AG04450 (cell line): ENCODE measurements at regions not wholly inside any gene's neighbourhood (a gene's known extent, or its start where the extent isn't known, plus 50 kb on each side); places are given as distances from the start of the nearest gene placed in this dataset.

Source experiments
- CTCF ChIA-PET: fragments of 300-600, 350-600 bp; formaldehyde crosslinking; extraction: SDS; loops from one replicate; lab custom pipeline; 2022; ENCODE audit warnings: antibody characterized with exemption, inconsistent platforms; lab: Charles Lee
- POLR2A ChIA-PET: fragments of 350-600 bp; formaldehyde crosslinking; extraction: SDS; loops from one replicate; lab custom pipeline; 2021; ENCODE audit warnings: antibody characterized with exemption, inconsistent platforms; lab: Yijun Ruan, JAX
- DNase-seq: peaks from one replicate; pipeline ENCODE4 v3.0.0-alpha.2; 2011; ENCODE audit warnings: low read depth, low spot score
- H3K27ac ChIP-seq: one replicate; pipeline ENCODE4 v1.5.1; 2012; ENCODE audit warnings: low read depth, low read length, control low read depth
- H3K27me3 ChIP-seq: one replicate; pipeline ENCODE4 v1.6.0; 2012; ENCODE audit warnings: low read length; ENCODE audit not compliant: control insufficient read depth, insufficient read depth
- H3K4me3 ChIP-seq: 2 replicates; pipeline ENCODE4 v1.5.1; 2011; ENCODE audit warnings: mild to moderate bottlenecking, low read depth, low read length, control low read depth
- H3K9me3 ChIP-seq: 2 replicates; pipeline ENCODE4 v1.5.1; 2012; ENCODE audit warnings: low read length; ENCODE audit not compliant: control insufficient read depth, insufficient read depth
- TF ChIP-seq, protein P1 (sequence below): IDR thresholded peaks from 2 replicates; pipeline ENCODE4 v1.5.1; 2011; ENCODE audit warnings: low read depth, low read length, control low read depth, inconsistent platforms

DNA sequence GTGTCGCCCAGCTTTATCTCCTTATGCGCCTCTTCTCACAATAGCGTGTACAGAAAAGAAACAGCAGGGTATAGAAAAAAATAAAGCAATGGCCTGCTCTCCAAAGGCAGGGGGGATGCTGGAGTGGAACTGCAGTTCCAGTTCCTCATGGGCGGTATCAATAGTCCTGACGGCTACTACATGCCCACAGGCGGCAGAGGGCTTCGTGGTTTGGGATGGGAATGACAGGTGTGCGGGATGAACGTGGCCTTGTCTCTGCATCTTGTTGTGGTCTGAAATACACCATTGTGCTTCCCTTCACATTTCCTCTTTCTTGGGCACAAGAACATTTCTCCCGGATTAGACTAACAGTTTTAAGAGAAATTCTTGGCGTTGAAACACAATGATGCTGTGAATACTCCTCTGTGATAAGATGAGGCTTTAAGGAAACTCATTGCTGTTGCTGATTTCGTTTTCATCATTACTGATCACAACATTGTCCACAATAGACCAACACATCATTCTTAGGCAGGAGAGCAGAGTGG is 124.1 kb upstream of the IGFBP7 start:
- H3K9me3 ChIP-seq = no peaks in the 10 kb centered on the region
- TF ChIP-seq, protein P1, sequence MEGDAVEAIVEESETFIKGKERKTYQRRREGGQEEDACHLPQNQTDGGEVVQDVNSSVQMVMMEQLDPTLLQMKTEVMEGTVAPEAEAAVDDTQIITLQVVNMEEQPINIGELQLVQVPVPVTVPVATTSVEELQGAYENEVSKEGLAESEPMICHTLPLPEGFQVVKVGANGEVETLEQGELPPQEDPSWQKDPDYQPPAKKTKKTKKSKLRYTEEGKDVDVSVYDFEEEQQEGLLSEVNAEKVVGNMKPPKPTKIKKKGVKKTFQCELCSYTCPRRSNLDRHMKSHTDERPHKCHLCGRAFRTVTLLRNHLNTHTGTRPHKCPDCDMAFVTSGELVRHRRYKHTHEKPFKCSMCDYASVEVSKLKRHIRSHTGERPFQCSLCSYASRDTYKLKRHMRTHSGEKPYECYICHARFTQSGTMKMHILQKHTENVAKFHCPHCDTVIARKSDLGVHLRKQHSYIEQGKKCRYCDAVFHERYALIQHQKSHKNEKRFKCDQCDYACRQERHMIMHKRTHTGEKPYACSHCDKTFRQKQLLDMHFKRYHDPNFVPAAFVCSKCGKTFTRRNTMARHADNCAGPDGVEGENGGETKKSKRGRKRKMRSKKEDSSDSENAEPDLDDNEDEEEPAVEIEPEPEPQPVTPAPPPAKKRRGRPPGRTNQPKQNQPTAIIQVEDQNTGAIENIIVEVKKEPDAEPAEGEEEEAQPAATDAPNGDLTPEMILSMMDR = no peak
- no peak for DNase-seq
- no peak overlapping the region for H3K4me3 ChIP-seq
- H3K27me3 ChIP-seq = no peaks in the 10 kb centered on the region
- POLR2A ChIA-PET = no interaction called here
- no peak overlapping the region for H3K27ac ChIP-seq
- CTCF ChIA-PET = no interaction called here

DNA sequence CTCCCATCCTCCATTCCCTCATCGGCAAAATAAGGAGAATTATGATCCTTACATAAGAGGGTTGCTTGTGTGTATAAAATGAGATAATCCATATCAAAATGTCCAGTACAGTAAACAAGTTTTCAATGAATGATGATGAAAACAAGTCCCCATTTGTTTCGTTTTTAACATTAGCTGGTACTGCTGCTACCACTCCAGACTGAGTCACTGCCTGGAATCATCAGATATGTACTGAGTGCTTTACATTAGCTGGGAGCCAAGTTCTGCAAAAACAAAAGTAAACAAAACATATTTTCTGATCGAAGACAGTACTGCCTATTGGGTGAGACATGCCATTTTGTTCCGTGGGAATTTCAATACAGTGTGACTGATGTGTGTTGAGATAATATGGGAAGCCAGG is 123.2 kb upstream of the IGFBP7 start:
- H3K4me3 ChIP-seq = no peak overlapping the region
- TF ChIP-seq, protein P1 = no peak
- ChIA-PET POLR2A (no interaction called here), CTCF (no interaction called here)
- DNase-seq = peak; percentile 1
- no peaks in the 10 kb centered on the region for H3K9me3 ChIP-seq
- no peaks in the 10 kb centered on the region for H3K27me3 ChIP-seq
- H3K27ac ChIP-seq = no peak overlapping the region

DNA sequence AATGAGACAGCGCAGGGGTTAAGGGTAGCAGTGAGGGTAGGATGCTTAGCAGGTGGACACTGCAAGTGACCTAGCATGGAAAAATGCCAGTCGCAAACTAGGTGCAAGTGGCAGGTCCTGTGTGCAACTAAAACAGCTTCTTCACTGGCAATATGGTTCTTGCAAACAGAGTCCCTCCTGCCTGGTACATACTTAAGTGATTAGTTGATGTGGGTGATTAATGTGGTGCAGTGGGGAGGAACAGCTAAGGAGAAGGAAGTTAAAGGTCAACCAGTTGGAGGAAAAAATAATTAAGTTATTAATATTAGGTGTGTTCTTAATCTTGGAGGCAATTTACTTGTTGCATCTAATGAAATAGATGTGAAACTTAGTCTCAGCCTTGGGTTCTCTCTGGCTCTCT is 121.6 kb upstream of the IGFBP7 start:
- POLR2A ChIA-PET = no interaction called here
- H3K27ac ChIP-seq = no peak overlapping the region
- TF ChIP-seq, protein P1 = no peak
- no peak overlapping the region for H3K4me3 ChIP-seq
- no peaks in the 10 kb centered on the region for H3K9me3 ChIP-seq
- no peaks in the 10 kb centered on the region for H3K27me3 ChIP-seq
- no peak for DNase-seq
- CTCF ChIA-PET = no interaction called here

DNA sequence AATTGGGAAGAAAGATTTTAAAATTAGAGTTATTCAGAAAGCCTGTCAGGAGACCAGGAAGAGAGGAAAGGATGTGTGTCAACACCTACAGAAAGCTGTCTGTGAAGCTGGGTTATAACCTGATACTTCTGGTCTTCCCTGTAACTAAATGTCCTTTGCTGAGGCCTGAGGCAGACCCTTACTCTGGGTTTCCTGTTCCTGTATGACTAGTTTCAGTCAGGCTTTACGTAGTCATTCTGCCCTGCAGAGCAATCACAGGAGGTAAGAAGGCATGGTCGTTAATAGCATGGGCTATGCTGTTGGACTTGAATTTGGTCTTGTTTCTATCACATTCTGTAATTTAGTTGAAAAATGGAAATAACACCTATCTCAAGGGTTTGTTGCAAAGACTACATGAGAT is 110.5 kb upstream of the IGFBP7 start:
- ChIA-PET POLR2A (no interaction called here), CTCF (interaction anchor here (0.6 kb wide), 1 partner anchor 201 kb away, joined by 5 read pairs; no protein-coding TSS in a partner anchor)
- no peak for DNase-seq
- H3K9me3 ChIP-seq = no peaks in the 10 kb centered on the region
- no peak overlapping the region for H3K27ac ChIP-seq
- no peak overlapping the region for H3K4me3 ChIP-seq
- TF ChIP-seq, protein P1 = no peak
- H3K27me3 ChIP-seq = peaks cover 2% of the 10 kb centered on the region

DNA sequence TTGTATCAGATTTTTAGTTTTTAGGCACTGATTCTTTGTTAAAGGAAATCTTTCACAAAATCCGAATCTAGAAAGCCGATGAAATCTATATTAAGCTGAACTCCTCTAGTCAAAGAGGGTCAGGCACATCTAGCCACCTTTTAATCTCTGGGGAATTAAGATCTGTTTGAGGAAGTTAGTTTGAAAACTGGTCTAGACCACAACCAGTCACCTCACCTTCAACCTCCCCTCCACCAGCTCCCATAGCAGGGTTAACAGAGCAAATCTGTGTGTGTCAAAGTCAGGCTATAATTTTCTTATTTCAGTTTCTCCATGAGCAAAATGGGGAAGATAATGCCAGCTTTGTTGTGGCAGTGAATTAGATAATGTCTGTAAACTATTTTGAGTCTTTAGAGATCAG is 110.0 kb upstream of the IGFBP7 start:
- DNase-seq = no peak
- Histone ChIP-seq H3K27me3 (peaks cover 2% of the 10 kb centered on the region), H3K9me3 (no peaks in the 10 kb centered on the region), H3K4me3 (no peak overlapping the region), H3K27ac (no peak overlapping the region)
- POLR2A ChIA-PET = no interaction called here
- TF ChIP-seq, protein P1 = no peak
- CTCF ChIA-PET = interaction anchor here (0.6 to 0.8 kb wide), 2 partner anchors 56 to 200 kb away, joined by 4 to 5 read pairs; no protein-coding TSS in a partner anchor
